GM19025 (cell line): ENCODE measurements at regions not wholly inside any gene's neighbourhood (a gene's known extent, or its start where the extent isn't known, plus 50 kb on each side); places are given as distances from the start of the nearest gene placed in this dataset.

Experiments
- ATAC-seq: cut with Tn5 transposase; IDR thresholded peaks from one replicate; pipeline ENCODE4 v1.9.1; 2021; ENCODE audit warnings: mild to moderate bottlenecking, low read depth, moderate library complexity; ENCODE audit not compliant: unreplicated experiment

DNA sequence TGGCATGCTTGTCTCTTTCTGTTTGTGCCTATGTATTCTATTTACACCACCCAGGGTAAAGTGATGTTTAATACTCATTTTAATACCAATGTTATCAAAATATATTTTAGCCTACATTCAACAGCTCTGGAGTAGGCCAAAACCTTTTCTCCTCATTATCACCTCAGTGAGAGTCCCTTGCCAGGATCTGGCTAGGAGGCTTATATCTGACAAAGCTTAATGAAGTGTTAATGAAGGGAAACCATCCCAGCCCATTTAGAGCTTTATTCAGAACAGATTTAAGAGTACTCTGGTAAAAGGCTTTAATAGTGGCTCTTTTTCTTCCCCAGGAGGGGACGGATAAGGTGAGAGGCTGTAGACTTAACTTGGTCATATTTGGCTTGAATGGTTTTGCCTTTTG, 137.6 kb downstream of the GRIN2B start:
- no peak for ATAC-seq

DNA sequence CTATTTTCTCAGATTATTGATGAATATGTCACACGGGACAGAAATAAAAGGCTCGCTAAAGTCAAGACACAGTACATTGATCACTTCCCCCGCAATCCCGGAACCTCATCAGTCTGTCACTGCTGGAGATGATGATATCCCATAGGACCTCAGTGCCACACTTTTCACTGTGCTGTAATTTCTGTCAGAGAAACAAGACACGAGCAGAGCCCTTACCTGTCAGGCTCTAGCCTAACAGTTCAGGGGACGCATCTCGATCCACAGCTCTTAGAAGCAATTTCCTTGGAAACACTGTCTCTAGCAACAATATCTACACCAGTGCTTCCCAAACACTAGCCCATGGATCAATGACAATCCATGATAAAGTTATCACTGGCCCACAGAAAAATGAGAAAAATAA, 140.0 kb downstream of the GRIN2B start:
- no peak for ATAC-seq

DNA sequence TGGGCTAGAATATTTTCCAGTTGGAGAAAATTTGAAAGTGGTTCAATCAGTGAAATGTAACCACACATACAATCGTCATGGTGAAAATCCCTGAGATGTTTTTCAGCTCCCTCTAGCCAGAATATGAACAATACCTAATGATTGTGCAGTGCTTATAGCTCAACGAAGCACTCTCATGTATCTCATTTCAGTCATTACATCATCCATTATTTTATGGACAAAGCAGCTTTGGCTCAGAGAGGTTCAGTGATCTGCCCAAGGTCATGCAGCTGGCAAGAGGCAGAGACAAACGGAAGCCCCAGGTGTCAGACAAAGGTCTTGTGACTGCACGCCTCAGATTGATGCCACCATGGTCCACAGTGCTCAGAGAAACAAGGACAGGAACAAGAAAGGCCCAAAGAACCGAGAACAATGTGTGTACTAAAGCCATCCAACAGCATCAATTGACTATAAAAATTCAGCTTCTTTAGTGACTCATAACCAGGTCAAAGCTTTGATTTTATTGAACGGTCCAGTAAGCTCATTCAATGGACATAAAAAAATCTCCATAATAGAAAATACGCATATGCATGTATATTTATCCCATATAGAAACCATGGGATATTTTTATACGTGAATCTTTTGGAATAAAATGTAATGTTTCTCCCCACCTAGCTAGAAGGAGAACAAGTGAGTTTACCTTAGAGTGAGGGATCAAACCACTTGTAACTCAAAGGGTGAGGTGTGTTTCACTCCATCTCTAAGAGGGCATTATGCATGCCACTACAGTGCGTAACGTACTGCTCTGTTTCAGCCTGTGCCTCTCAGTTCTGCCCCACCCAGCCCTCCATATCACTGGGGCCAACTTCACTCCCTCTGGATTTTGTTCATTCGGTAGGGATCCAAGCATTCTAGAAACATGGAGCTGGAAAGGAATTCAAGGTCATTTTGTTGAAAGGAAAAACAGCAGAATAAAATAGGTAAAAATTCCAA, 141.8 kb downstream of the GRIN2B start:
- ATAC-seq: no peak

GRCh38 chr12:13836099-13836498, 145.3 kb downstream of the GRIN2B start:
- no peak for ATAC-seq

- ATAC-seq: no peak
These were observed 145.8 kb downstream of the GRIN2B start for GRCh38 chr12:13835652-13836051.

GRCh38 chr12:13834241-13834640, 147.2 kb downstream of the GRIN2B start:
- no peak for ATAC-seq

DNA sequence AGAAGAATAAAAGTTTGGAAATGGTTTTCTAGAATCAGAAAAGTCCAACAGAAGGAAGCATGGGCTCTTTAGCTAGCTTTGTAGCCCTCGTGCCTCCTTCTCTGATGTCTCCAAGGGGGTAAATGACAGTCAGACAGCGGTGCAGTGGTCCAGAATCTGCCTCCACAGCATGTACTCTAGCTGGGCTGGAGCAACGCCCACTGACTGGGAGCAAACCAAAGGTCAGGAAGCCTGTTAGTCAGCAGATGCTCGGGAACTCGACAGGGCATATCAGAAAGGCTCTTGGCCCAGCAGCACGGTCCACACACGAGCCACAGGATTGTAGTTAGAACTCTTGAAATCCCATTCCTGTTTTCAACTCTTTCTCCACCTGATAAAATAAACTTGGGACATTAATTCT, 164.3 kb downstream of the GRIN2B start:
- no peak for ATAC-seq

- no peak for ATAC-seq
These were observed 165.0 kb downstream of the GRIN2B start for GRCh38 chr12:13816394-13816793.

- no peak for ATAC-seq
These were observed 169.2 kb downstream of the GRIN2B start for GRCh38 chr12:13812168-13812567.

GRCh38 chr12:13811061-13811460, 170.3 kb downstream of the GRIN2B start:
- ATAC-seq: no peak

DNA sequence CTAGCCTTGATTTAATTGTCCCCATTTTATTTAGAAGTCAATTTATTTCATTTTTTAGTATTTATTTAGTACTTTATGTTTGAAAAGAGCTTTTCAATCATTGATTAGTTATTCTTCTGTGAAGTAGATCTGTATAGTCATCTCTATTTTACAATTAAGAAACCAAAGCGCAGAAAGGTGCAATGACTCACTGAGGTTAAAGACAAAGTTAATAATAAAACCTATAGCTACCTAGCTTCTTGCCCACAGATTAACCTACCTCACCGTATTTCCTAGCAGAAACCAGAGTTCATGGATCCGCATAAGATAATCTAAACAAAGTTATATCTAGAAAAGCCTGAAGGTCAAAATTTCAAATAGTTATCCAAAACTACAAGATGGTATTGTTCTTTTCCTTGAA, 176.4 kb downstream of the GRIN2B start:
- ATAC-seq: no peak

- ATAC-seq: no peak
These were observed 179.9 kb downstream of the GRIN2B start for GRCh38 chr12:13801543-13801942.

DNA sequence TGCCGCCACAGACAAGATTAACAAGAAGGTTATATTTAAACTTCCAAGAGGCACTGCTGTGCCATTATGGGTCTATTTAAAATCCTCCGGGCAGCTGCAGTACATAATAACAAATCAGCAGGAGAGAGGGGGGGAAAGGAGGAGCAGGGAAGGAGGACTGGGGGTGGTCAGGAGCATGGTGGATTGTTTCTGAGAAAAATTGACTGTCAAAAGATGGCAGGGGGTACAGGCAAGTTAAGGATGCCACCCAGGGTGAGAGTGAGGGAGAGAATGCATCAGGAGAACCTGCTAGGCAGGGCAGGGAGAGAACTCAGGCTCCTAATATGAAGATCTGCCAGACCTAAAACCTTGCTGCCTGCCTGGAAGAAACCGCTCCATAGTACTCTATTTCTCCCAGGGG, 181.8 kb downstream of the GRIN2B start:
- no peak for ATAC-seq

- ATAC-seq: no peak
These were observed 183.2 kb downstream of the GRIN2B start for GRCh38 chr12:13798162-13798561.

- no peak for ATAC-seq
These were observed 186.7 kb downstream of the GRIN2B start for GRCh38 chr12:13794706-13795105.

- ATAC-seq: no peak
These were observed 191.1 kb downstream of the GRIN2B start for GRCh38 chr12:13790317-13790716.

DNA sequence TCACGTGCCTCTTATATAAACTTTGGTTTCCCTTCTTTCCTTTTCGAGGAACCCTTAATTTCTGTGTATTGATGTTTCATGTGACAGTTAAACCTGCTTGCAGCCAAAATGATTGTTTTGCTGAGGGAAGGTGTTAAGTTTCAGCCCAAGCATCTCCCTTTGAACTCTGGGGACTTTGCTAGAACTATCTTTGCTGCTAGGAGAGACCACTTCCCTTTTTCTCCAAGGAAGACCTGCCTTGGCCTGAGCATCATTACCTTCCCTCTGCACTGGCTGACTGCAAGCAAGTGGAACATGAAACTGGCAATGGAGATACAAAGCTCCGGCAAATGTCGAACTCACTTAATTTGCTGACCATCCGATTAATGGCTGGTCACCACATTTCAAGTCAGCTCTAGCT, 192.8 kb downstream of the GRIN2B start:
- no peak for ATAC-seq

GRCh38 chr12:13786646-13787045, 194.8 kb downstream of the GRIN2B start:
- ATAC-seq: no peak

GRCh38 chr12:13784504-13784903, 196.9 kb downstream of the GRIN2B start:
- no peak for ATAC-seq

GRCh38 chr12:13780453-13780852, 200.9 kb downstream of the GRIN2B start:
- ATAC-seq: no peak

- ATAC-seq: no peak
These were observed 204.0 kb downstream of the GRIN2B start for GRCh38 chr12:13777374-13777773.

DNA sequence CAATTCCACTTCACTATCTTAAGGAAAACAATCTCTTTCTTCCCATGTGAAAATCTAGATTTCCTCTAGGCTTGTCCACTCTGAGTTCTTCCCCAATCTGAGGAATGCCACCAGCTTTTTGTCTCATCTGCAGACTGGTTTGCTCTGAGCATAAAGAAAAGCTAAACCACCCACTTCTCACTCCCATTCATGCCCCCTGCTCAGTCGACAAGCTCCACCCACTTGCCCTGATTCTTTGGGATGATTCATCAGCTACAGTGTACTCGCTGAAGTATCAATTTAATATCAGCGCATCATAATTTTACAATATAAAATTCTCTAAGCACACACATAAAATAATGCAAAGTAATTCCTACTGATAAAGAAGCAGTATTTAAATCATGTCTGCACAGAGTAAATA, 209.1 kb downstream of the GRIN2B start:
- ATAC-seq: no peak
